ENCODE measurements at regions not wholly inside any gene's neighbourhood (a gene's known extent, or its start where the extent isn't known, plus 50 kb on each side); places are given as distances from the start of the nearest gene placed in this dataset.

GRCh38 chr7:136652635-136653370 lies 215.6 kb upstream of the CHRM2 start:
- H3K27me3 Mint-ChIP-seq (ENCODE audit: unreplicated experiment): no peaks in the 10 kb centered on the region
- no peak for DNase-seq (ENCODE audit: low spot score)
- TF ChIP-seq, protein P1, sequence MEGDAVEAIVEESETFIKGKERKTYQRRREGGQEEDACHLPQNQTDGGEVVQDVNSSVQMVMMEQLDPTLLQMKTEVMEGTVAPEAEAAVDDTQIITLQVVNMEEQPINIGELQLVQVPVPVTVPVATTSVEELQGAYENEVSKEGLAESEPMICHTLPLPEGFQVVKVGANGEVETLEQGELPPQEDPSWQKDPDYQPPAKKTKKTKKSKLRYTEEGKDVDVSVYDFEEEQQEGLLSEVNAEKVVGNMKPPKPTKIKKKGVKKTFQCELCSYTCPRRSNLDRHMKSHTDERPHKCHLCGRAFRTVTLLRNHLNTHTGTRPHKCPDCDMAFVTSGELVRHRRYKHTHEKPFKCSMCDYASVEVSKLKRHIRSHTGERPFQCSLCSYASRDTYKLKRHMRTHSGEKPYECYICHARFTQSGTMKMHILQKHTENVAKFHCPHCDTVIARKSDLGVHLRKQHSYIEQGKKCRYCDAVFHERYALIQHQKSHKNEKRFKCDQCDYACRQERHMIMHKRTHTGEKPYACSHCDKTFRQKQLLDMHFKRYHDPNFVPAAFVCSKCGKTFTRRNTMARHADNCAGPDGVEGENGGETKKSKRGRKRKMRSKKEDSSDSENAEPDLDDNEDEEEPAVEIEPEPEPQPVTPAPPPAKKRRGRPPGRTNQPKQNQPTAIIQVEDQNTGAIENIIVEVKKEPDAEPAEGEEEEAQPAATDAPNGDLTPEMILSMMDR (IDR thresholded peaks at IDR 0.05; ENCODE audit: unreplicated experiment): no peak
- no peaks in the 10 kb centered on the region for H3K36me3 Mint-ChIP-seq (ENCODE audit: low read depth, unreplicated experiment)
- no peaks in the 10 kb centered on the region for H3K4me1 Mint-ChIP-seq (ENCODE audit: unreplicated experiment)
- H3K9me3 Mint-ChIP-seq (ENCODE audit: unreplicated experiment): no peaks in the 10 kb centered on the region
- H3K27ac Mint-ChIP-seq (ENCODE audit: unreplicated experiment): no peak overlapping the region
- no peak overlapping the region for H3K4me3 Mint-ChIP-seq (ENCODE audit: unreplicated experiment)

GRCh38 chr7:136640977-136641376 lies 227.5 kb upstream of the CHRM2 start:
- Mint-ChIP-seq H3K4me3 (ENCODE audit: unreplicated experiment) (no peak overlapping the region), H3K4me1 (ENCODE audit: unreplicated experiment) (no peaks in the 10 kb centered on the region), H3K9me3 (ENCODE audit: unreplicated experiment) (no peaks in the 10 kb centered on the region), H3K36me3 (ENCODE audit: low read depth, unreplicated experiment) (no peaks in the 10 kb centered on the region), H3K27ac (ENCODE audit: unreplicated experiment) (no peak overlapping the region), H3K27me3 (ENCODE audit: unreplicated experiment) (no peaks in the 10 kb centered on the region)
- no peak for DNase-seq (ENCODE audit: low spot score)
- TF ChIP-seq, protein P1 (IDR thresholded peaks at IDR 0.05; ENCODE audit: unreplicated experiment): no peak

GRCh38 chr7:136637813-136638212 lies 230.6 kb upstream of the CHRM2 start:
- Mint-ChIP-seq H3K4me1 (ENCODE audit: unreplicated experiment) (no peaks in the 10 kb centered on the region), H3K27me3 (ENCODE audit: unreplicated experiment) (no peaks in the 10 kb centered on the region), H3K36me3 (ENCODE audit: low read depth, unreplicated experiment) (no peaks in the 10 kb centered on the region), H3K9me3 (ENCODE audit: unreplicated experiment) (no peaks in the 10 kb centered on the region), H3K27ac (ENCODE audit: unreplicated experiment) (no peak overlapping the region), H3K4me3 (ENCODE audit: unreplicated experiment) (no peak overlapping the region)
- TF ChIP-seq, protein P1 (IDR thresholded peaks at IDR 0.05; ENCODE audit: unreplicated experiment): no peak
- no peak for DNase-seq (ENCODE audit: low spot score)

- Mint-ChIP-seq H3K27me3 (ENCODE audit: unreplicated experiment) (no peaks in the 10 kb centered on the region), H3K9me3 (ENCODE audit: unreplicated experiment) (no peaks in the 10 kb centered on the region), H3K4me3 (ENCODE audit: unreplicated experiment) (no peak overlapping the region), H3K36me3 (ENCODE audit: low read depth, unreplicated experiment) (no peaks in the 10 kb centered on the region), H3K4me1 (ENCODE audit: unreplicated experiment) (no peaks in the 10 kb centered on the region), H3K27ac (ENCODE audit: unreplicated experiment) (no peak overlapping the region)
- TF ChIP-seq, protein P1 (IDR thresholded peaks at IDR 0.05; ENCODE audit: unreplicated experiment): no peak
- DNase-seq (ENCODE audit: low spot score): no peak
Measured at GRCh38 chr7:136635751-136636150, 232.7 kb upstream of the CHRM2 start.

GRCh38 chr7:136618818-136619217 lies 249.6 kb upstream of the CHRM2 start:
- H3K4me1 Mint-ChIP-seq (ENCODE audit: unreplicated experiment): peaks cover 3% of the 10 kb centered on the region
- no peaks in the 10 kb centered on the region for H3K9me3 Mint-ChIP-seq (ENCODE audit: unreplicated experiment)

More at GRCh38 chr7:136618818-136619217, 249.6 kb upstream of the CHRM2 start:
- no peak for DNase-seq (ENCODE audit: low spot score)
- Mint-ChIP-seq H3K27ac (ENCODE audit: unreplicated experiment) (no peak overlapping the region), H3K36me3 (ENCODE audit: low read depth, unreplicated experiment) (no peaks in the 10 kb centered on the region), H3K4me3 (ENCODE audit: unreplicated experiment) (no peak overlapping the region), H3K27me3 (ENCODE audit: unreplicated experiment) (no peaks in the 10 kb centered on the region)
- TF ChIP-seq, protein P1 (IDR thresholded peaks at IDR 0.05; ENCODE audit: unreplicated experiment): no peak
